ENCODE measurements at regions not wholly inside any gene's neighbourhood (a gene's known extent, or its start where the extent isn't known, plus 50 kb on each side); places are given as distances from the start of the nearest gene placed in this dataset.

DNA sequence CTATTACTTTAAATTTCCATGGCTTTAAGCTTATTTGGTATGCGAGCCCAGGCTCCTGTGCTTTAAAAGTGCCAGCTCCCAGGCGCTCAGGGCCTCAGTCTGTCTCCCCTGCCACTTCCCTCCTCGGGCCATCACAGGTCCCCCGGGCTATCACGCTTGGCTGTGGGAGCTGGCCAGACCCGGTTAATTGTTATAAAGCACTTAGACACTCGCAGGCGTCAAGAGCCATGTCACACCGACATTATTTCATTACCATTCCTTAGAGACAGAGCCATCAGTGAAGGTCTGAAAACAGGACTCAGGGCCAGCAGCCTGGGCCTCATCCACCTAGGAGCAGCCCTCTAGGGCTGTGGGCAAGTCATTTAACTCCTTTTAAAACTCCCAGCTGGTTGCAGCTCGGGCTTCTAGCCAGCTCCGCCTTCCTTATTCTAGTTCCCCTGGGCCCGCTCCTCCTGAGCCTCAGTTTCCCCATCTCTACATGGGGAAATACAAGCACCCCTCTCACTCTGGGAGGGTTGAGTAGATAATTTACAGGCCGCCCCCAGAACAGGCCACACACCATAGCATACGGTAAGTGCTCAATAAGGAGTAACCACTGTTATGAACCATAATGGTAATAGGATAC is 99.0 kb downstream of the HMX1 start:
- TF ChIP-seq POLR2AphosphoS5 (IDR thresholded peaks at IDR 0.05) (no peak), POLR2A (IDR thresholded peaks at IDR 0.05) (no peak)
- TF ChIP-seq, protein P1, sequence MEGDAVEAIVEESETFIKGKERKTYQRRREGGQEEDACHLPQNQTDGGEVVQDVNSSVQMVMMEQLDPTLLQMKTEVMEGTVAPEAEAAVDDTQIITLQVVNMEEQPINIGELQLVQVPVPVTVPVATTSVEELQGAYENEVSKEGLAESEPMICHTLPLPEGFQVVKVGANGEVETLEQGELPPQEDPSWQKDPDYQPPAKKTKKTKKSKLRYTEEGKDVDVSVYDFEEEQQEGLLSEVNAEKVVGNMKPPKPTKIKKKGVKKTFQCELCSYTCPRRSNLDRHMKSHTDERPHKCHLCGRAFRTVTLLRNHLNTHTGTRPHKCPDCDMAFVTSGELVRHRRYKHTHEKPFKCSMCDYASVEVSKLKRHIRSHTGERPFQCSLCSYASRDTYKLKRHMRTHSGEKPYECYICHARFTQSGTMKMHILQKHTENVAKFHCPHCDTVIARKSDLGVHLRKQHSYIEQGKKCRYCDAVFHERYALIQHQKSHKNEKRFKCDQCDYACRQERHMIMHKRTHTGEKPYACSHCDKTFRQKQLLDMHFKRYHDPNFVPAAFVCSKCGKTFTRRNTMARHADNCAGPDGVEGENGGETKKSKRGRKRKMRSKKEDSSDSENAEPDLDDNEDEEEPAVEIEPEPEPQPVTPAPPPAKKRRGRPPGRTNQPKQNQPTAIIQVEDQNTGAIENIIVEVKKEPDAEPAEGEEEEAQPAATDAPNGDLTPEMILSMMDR (IDR thresholded peaks at IDR 0.05): no peak

DNA sequence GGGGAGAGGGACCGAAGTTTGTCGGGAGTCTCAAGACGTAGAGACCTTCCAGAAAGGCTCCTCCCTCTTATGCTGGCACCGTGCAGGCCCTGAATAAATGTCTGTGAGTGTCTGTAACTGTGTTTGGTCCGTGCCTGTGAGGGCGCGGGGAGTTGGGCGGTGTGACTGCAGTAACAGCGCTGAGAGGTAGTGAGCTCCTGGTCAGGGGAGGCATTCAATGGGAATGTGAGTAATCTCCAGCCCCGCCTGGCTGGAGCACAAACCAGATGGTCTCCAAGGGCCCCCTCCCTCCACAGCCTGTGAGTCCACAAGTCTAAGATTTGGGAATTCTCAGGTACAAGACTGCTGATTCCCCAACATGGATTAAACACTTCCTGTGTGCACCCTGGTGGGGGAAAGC is 100.0 kb downstream of the HMX1 start:
- Histone ChIP-seq H3K4me3 (no peak overlapping the region), H3K9me3 (no peaks in the 10 kb centered on the region), H3K27me3 (replicated peaks; ENCODE audit: insufficient read depth) (no peaks in the 10 kb centered on the region), H3K36me3 (no peaks in the 10 kb centered on the region), H3K4me1 (replicated peaks) (no peaks in the 10 kb centered on the region), H3K27ac (no peak overlapping the region)
- WGBS: 81% methylated on average over 10 of the region's 10 CpGs
- intact Hi-C loops (cut with DNase I): no loop called here
- TF ChIP-seq POLR2A (IDR thresholded peaks at IDR 0.05) (no peak), POLR2AphosphoS5 (IDR thresholded peaks at IDR 0.05) (no peak)
- TF ChIP-seq, protein P1 (IDR thresholded peaks at IDR 0.05): no peak
- DNase-seq (ENCODE audit: low spot score): no peak

More for the DNA sequence above, 99.0 kb downstream of the HMX1 start:
- H3K4me3 ChIP-seq: no peak overlapping the region
- H3K27me3 ChIP-seq (replicated peaks; ENCODE audit: insufficient read depth): no peaks in the 10 kb centered on the region
- WGBS: 78% methylated on average over 14 of the region's 14 CpGs
- H3K9me3 ChIP-seq: no peaks in the 10 kb centered on the region
- DNase-seq (ENCODE audit: low spot score): no peak
- intact Hi-C loops (cut with DNase I): no loop called here
- no peaks in the 10 kb centered on the region for H3K36me3 ChIP-seq
- H3K4me1 ChIP-seq (replicated peaks): no peaks in the 10 kb centered on the region
- H3K27ac ChIP-seq: no peak overlapping the region

DNA sequence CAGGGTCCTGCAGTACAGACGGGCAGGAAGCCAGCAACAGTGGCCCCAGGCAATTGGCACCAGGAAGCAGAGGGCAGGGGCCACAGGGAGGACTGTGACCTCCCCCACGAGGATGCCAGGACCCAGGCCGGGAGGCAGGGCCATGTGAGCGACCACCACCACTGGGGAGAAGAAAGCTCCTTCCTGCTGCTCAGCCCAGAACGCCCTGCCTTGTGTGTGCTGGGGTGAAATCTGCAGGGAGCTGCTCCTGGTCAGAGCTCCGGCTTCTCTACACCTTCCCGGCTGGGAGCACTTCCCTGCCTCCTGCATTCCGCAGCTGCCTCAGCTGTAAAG is 100.4 kb downstream of the HMX1 start:
- TF ChIP-seq, protein P1 (IDR thresholded peaks at IDR 0.05): no peak
- TF ChIP-seq POLR2AphosphoS5 (IDR thresholded peaks at IDR 0.05) (no peak), POLR2A (IDR thresholded peaks at IDR 0.05) (no peak)
- Histone ChIP-seq H3K27me3 (replicated peaks; ENCODE audit: insufficient read depth) (no peaks in the 10 kb centered on the region), H3K4me1 (replicated peaks) (no peaks in the 10 kb centered on the region), H3K4me3 (no peak overlapping the region), H3K36me3 (no peaks in the 10 kb centered on the region), H3K27ac (no peak overlapping the region), H3K9me3 (no peaks in the 10 kb centered on the region)
- intact Hi-C loops (cut with DNase I): no loop called here
- DNase-seq (ENCODE audit: low spot score): no peak
- WGBS: 38% methylated on average over 7 of the region's 8 CpGs

DNA sequence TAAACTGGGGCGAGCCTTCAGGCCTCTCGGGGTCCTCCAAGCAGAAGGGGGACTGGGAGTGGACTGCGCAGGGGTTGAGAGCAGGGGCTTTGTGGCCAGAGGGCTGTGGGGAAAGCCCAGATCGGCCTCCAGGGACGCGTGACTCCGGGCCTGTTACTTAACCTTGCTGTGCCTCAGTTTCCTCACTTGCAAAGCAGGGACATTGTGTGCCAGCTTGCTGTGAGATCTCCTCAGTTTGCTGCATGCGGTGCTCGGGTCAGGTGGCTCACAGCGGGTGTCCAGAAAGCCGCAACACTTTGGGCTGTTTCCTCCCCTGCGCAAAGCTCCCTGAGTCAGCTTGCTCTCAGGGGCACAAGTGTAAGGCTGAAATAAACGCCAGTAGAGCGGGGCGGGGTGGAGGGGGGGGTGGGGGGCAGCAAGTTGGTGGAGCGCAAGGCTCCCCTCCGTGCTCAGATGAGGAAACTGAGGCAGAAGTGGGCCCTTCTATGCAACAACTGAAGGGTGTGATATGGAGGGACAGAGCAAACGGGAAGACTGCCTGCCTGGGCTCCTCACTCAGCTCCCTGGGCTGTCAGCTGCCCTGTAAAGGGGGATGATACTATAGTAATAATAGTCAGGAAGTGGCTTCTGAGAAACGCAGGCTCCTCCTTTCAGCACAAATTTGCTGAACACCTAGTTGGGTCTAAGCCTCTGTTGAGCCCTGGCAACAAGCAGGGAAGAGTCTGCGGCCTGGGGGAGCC is 101.0 kb downstream of the HMX1 start:
- Histone ChIP-seq H3K9me3 (no peaks in the 10 kb centered on the region), H3K4me3 (no peak overlapping the region), H3K4me1 (replicated peaks) (no peaks in the 10 kb centered on the region), H3K27ac (no peak overlapping the region), H3K27me3 (replicated peaks; ENCODE audit: insufficient read depth) (no peaks in the 10 kb centered on the region), H3K36me3 (no peaks in the 10 kb centered on the region)
- TF ChIP-seq, protein P1 (IDR thresholded peaks at IDR 0.05): no peak
- TF ChIP-seq POLR2AphosphoS5 (IDR thresholded peaks at IDR 0.05) (no peak), POLR2A (IDR thresholded peaks at IDR 0.05) (no peak)
- WGBS: 69% methylated on average over 20 of the region's 20 CpGs
- intact Hi-C loops (cut with DNase I): no loop called here
- no peak for DNase-seq (ENCODE audit: low spot score)
